HG02870 (cell line): ENCODE measurements at regions not wholly inside any gene's neighbourhood (a gene's known extent, or its start where the extent isn't known, plus 50 kb on each side); places are given as distances from the start of the nearest gene placed in this dataset.
"Not testable (repeated sequence)": the region's sequence is repeated elsewhere in the genome, so short reads cannot be mapped to it uniquely, and the experiment has no call there.

ENCODE experiments used
- ATAC-seq: cut with Tn5 transposase; IDR thresholded peaks from one replicate; pipeline ENCODE4 v1.9.1; 2021; ENCODE audit warnings: mild to moderate bottlenecking, moderate library complexity; ENCODE audit not compliant: unreplicated experiment

GRCh38 chr4:111115881-111116280, 493.0 kb upstream of the PITX2 start:
- no peak for ATAC-seq

- ATAC-seq = no peak
Observed at GRCh38 chr4:111120191-111120590, 497.3 kb upstream of the PITX2 start.

GRCh38 chr4:111126340-111126739, 503.5 kb upstream of the PITX2 start:
- ATAC-seq = no peak

- ATAC-seq = no peak
Observed at GRCh38 chr4:111127841-111128240, 505.0 kb upstream of the PITX2 start.

- no peak for ATAC-seq
Observed at GRCh38 chr4:111128327-111128726, 505.4 kb upstream of the PITX2 start.

- no peak for ATAC-seq
Observed at GRCh38 chr4:111136438-111136837, 513.6 kb upstream of the PITX2 start.

GRCh38 chr4:111136967-111137366, 514.1 kb upstream of the PITX2 start:
- ATAC-seq = no peak

- ATAC-seq = no peak
Observed at GRCh38 chr4:111143510-111143909, 520.6 kb upstream of the PITX2 start.

- ATAC-seq = no peak
Observed at GRCh38 chr4:111154934-111155333, 532.1 kb upstream of the PITX2 start.

- not testable (repeated sequence) for ATAC-seq
Observed at GRCh38 chr4:111164556-111164955, 541.7 kb upstream of the PITX2 start.

DNA sequence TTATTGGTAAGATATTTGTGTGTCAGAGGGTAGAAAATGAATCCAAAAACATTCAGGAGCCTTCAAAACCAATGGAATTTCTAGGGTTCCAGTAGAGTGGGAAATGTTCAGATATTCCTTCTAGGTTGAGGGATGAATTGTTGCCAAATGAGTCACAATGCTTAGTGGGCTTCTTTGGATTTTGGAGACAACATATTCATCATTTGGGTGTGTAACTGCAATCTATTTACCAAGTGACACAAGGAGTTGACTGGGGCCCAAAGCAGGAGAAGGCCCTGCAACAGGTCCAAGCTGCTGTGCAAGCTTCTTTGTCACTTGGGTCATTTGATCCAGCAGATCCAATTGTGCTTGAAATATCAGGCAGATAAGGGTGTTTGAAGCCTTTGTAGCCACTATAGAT, 551.5 kb upstream of the PITX2 start:
- ATAC-seq = no peak

DNA sequence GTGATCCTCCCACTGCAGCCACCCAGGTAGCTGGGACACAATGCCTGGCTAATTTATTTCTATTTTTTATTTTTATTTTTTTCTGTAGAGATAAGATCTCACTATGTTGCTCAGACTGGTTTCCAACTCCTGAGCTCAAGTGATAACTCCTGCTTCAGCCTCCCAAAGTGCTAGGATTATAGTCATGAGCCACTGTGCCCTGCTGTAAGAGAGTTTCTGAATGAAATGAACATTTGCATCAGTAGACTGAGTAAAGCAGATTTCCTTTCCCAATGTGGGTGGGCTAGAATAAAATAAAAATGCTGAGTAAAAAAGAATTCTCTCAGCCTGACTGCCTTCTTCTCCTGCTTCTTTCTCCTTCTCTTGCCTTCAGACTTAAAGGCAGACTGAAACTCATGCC, 555.4 kb upstream of the PITX2 start:
- ATAC-seq = no peak

DNA sequence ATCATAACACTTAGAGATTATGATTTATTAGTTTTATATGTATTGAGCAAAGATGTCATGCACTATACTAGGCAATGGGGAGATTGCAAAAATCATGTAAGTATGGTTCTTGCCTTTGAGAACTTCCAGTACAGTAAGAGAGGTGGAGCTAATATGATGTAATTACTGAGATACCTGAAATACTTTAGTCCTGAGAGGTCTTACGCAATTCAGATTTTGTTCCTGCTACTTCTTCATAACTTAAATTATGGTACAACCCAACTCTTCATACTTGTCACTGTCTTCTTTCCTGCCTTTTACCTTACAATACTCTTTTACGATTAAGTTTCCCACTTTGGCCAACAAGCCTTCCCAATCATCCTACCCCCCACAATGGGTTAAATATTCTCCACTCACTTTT, 564.2 kb upstream of the PITX2 start:
- no peak for ATAC-seq

DNA sequence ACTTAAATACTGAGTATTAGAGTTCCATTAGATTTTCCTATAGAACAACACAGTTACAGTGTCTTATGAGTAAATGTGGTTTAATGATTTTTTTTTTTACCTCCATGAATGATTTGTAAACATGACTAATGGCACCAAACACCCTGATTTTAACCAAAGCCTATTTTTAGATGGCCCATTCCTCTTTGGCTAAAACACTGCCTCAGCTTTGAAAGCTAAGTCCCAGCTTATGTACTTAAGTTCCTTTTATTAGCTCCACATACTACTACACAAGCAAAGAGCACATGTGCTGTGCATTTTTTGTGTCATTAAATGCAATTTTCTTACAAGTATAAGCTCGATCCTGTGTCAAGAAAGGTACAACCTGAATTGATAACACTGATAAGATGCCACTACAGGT, 575.6 kb upstream of the PITX2 start:
- no peak for ATAC-seq

DNA sequence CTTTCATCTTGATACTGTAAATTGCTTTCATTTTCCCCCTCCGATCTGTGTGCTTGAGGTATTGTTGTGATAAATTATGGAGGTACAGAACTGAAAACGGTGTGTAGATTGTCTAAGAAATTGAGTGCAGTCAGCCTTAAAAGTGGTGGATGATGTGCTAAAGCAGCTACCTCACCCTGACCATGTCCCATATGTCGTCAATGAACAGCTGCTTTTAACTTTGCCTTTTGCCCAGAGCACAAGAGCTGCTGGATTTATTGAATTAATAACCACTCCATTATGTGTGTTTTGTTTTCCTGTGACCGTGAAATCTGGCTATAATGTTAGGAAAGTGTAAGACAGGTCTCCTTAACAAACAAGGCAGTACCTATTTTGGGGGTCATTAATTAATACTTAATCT, 581.9 kb upstream of the PITX2 start:
- no peak for ATAC-seq

GRCh38 chr4:111208970-111209369, 586.1 kb upstream of the PITX2 start:
- no peak for ATAC-seq

GRCh38 chr4:111209706-111210105, 586.8 kb upstream of the PITX2 start:
- no peak for ATAC-seq

GRCh38 chr4:111210595-111210994, 587.7 kb upstream of the PITX2 start:
- ATAC-seq = no peak

GRCh38 chr4:111213531-111213930, 590.7 kb upstream of the PITX2 start:
- no peak for ATAC-seq

DNA sequence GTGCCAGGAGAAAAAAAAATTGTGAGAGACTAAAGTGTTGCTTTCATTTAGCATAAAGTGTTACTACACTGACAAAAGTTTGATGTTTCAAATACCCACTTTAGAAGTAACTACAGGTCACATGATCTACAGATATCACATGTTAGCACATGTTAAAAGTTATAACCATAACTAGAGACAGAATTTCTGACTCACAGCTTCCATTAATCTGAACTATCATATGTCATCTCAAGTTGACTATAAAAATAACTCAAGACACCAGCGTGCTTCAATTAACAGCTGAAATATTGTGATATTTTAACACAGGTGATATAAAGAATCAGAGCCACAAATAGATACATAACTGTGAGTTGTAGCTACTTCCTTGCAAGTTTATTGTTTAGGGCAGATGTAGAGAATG, 591.5 kb upstream of the PITX2 start:
- ATAC-seq = no peak

DNA sequence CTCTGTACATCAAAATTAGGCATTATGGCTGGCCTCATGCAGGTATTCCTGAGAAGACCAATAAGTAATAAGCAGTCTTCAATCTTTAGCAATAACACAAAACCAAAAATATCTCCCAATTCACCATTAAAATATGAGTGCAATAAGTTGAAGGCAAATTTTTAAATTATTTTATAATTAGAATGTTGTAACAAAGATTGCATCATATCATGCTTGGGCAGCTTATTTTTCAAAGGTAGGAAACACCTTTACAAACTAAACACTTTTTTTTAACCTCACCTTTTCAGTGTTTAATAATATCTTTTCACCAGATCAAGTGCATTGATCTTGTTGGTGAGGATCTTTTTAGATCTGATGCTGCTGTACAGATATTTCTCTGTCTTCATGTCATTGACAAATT, 592.9 kb upstream of the PITX2 start:
- ATAC-seq = no peak

- ATAC-seq = no peak
Observed at GRCh38 chr4:111216791-111217190, 593.9 kb upstream of the PITX2 start.

DNA sequence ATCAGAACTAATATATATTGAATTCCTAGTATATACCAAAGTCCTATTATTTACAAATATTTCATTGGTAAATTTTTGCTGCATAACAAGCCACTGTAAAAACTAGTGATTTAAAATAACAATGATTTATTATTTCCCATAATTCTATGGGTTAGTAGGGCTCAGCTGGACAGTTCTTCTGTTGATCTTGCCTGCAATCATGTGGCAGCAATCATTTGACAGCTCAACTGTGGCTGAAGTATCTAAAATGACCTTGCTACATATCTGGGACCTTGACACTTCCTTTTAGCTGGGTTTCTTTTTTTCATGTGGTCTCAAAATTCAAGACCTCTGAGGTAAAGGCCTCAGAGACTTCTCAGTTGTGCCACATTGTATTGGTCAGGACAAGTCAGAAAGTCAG, 598.5 kb upstream of the PITX2 start:
- no peak for ATAC-seq

DNA sequence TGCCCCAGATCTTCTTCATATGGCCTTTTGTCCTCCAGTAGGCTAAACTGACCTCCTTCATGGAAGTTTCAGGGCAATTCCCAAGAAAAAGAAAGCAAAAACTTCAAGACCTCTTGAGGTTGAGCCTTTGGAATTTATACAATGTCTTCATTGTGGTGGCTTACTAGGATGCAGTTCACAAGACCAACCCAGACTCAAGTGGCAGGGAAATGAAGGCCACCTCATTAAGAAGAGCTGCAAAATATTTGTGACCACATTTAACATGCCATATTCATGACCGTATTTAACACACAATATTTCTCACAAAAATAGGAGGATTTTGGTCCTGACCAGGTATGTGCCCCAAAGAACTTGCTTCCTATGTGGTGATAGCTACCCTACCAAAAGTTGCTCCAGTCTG, 605.5 kb upstream of the PITX2 start:
- ATAC-seq = no peak
